WERI-Rb-1 (cell line): ENCODE measurements at regions not wholly inside any gene's neighbourhood (a gene's known extent, or its start where the extent isn't known, plus 50 kb on each side); places are given as distances from the start of the nearest gene placed in this dataset.

Experiments
- DNase-seq: peaks from one replicate; pipeline ENCODE4 v3.0.0-alpha.2; 2020
- H3K27ac ChIP-seq: fragments of 250-450 bp; sonication (Bioruptor Pico); 2 replicates; pipeline ENCODE4 v1.5.1; 2020; ENCODE audit warnings: mild to moderate bottlenecking, moderate library complexity
- H3K27me3 ChIP-seq: fragments of 250-450 bp; sonication (Bioruptor Pico); 2 replicates; pipeline ENCODE4 v1.5.1; 2021; ENCODE audit warnings: mild to moderate bottlenecking, low read depth, moderate library complexity; ENCODE audit not compliant: insufficient read depth, severe bottlenecking
- H3K36me3 ChIP-seq: fragments of 250-450 bp; sonication (Bioruptor Pico); 2 replicates; pipeline ENCODE4 v1.5.1; 2020; ENCODE audit warnings: mild to moderate bottlenecking, moderate library complexity
- H3K4me3 ChIP-seq: 2 replicates; pipeline ENCODE4 v1.5.1; 2011; ENCODE audit warnings: low read depth, mild to moderate bottlenecking, control low read depth, low read length
- H3K9me3 ChIP-seq: fragments of 250-450 bp; sonication (Bioruptor Pico); 2 replicates; pipeline ENCODE4 v1.5.1; 2021; ENCODE audit warnings: mild to moderate bottlenecking, moderate library complexity; ENCODE audit not compliant: severe bottlenecking
- TF ChIP-seq, protein P1 (sequence below): IDR thresholded peaks from 2 replicates; pipeline ENCODE4 v1.5.1; 2011; ENCODE audit warnings: low read depth, mild to moderate bottlenecking, control low read depth, inconsistent platforms, low read length

DNA sequence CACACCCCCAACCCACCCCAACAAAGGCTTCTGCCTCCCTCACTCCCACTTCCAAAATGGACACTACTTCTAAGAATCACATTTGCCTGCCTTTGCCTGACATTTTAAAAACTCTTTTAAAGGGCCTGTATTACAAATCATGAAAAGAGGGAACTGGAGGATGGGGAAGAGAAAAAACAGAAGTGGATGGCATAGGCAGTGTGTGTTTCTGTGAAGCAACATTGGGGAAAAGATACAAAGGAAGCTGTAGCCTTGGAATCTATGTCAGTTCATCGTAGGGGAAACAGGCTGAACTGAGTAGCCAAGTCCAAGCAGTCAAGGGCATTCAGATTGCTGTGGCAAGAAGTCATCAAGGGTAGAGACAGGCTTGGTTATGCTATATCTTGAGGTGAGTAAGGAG lies 273.9 kb downstream of the BTG1 start:
- TF ChIP-seq, protein P1, sequence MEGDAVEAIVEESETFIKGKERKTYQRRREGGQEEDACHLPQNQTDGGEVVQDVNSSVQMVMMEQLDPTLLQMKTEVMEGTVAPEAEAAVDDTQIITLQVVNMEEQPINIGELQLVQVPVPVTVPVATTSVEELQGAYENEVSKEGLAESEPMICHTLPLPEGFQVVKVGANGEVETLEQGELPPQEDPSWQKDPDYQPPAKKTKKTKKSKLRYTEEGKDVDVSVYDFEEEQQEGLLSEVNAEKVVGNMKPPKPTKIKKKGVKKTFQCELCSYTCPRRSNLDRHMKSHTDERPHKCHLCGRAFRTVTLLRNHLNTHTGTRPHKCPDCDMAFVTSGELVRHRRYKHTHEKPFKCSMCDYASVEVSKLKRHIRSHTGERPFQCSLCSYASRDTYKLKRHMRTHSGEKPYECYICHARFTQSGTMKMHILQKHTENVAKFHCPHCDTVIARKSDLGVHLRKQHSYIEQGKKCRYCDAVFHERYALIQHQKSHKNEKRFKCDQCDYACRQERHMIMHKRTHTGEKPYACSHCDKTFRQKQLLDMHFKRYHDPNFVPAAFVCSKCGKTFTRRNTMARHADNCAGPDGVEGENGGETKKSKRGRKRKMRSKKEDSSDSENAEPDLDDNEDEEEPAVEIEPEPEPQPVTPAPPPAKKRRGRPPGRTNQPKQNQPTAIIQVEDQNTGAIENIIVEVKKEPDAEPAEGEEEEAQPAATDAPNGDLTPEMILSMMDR = no peak
- H3K4me3 ChIP-seq = no peak overlapping the region
- no peaks in the 10 kb centered on the region for H3K27me3 ChIP-seq
- no peak for DNase-seq
- no peak overlapping the region for H3K27ac ChIP-seq
- no peaks in the 10 kb centered on the region for H3K9me3 ChIP-seq
- H3K36me3 ChIP-seq = no peaks in the 10 kb centered on the region

DNA sequence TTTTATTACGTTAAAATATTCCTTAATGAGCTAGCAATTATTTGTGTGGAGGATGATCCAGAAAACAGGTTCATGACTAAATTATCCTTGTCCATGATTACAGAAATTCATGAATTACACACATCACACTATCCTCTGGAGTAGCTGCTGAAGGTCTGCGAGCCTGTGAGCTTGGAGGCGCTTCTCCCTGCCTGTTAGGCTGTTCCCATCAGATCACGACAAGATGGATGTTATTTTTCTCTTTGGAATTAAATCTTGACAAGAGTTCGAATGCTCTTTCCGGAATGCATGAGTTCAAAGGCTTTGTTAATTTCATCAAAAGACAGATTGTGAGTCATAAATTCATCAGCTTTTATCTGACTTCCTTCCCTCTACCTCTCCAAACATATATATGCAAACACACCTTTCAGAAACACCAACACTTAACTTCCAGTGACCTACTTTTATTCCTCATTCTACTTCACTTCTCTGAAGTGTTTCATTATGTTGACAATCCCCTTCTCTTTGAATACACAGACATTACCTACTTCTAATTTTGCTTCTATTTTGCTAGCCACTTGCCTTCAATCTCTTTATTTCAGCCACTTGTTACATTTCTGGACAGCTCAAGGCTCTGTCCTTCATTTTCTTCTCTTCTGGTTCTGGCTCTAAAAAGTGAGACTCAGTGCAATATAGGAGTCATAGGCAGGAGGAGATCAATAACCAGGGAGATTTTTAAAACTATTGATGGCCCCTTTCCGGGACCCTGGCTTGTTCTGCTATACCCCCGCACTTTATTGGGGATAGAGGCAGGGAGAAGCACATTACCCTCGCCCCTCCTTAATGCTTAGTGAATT lies 274.6 kb downstream of the BTG1 start:
- DNase-seq = no peak

DNA sequence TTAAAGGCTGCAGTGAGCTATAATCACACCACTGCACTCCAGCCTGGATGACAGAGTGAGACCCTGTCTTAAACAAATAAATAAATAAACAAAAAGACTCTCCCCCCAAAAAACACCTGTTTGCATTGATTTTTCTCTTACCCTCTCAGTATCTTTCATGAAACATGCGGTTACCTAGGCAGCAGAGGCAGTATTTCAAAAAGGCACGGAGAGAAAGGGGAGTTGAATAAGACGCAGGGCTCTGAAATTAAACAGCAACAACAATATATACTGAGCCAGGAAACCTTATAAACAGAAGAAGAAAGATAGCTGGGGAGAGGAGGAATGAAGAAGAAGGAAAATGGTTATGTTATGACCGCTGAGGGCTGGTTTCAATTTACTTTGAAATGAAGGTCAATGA lies 277.6 kb downstream of the BTG1 start:
- TF ChIP-seq, protein P1 = no peak
- H3K27me3 ChIP-seq = no peaks in the 10 kb centered on the region
- H3K4me3 ChIP-seq = no peak overlapping the region
- H3K36me3 ChIP-seq = no peaks in the 10 kb centered on the region
- H3K27ac ChIP-seq = no peak overlapping the region
- no peaks in the 10 kb centered on the region for H3K9me3 ChIP-seq
- no peak for DNase-seq

More for the DNA sequence above, 274.6 kb downstream of the BTG1 start:
- TF ChIP-seq, protein P1 = no peak
- H3K36me3 ChIP-seq = no peaks in the 10 kb centered on the region
- no peaks in the 10 kb centered on the region for H3K9me3 ChIP-seq
- H3K27me3 ChIP-seq = no peaks in the 10 kb centered on the region
- no peak overlapping the region for H3K4me3 ChIP-seq
- H3K27ac ChIP-seq = no peak overlapping the region

DNA sequence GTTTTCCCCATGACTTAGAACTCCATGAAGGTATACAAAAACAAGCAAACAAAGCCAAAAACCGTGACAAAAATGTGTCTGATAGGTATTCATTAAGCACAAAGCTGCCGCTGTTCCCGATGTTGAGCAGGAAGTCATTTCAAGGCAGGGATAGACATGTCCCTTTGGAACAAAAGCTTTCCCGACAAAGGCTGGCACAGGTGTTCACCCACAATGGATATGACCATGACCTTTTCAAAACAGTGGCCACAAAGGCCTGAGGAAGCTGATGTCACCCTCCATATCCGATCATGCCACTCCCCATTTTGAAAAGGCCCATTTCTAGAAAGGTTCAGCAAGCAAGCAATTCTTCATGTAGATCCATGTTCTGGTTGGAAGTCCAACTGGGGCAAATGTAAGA lies 279.1 kb downstream of the BTG1 start:
- no peak for DNase-seq
- H3K27me3 ChIP-seq = no peaks in the 10 kb centered on the region
- TF ChIP-seq, protein P1 = no peak
- no peaks in the 10 kb centered on the region for H3K36me3 ChIP-seq
- no peaks in the 10 kb centered on the region for H3K9me3 ChIP-seq
- no peak overlapping the region for H3K27ac ChIP-seq
- no peak overlapping the region for H3K4me3 ChIP-seq

DNA sequence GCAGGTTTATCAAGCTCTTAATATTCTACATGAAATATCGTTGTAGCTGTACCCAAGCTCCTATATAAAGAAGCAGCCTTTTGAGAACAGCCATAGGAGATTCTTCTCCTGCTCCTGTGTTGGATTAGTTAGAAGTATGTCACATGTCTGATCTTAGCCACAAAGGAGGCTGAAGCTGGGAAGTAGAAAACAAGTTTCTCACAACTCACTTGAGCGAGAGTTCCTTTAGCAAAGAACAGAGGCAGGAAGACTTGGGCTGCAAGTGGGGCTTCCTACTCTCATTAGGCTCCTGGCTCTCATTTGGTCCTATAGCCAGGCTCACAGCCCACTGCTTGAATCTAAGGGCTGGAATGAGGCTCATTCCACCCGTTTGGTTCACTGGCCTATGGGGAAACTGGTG lies 281.9 kb downstream of the BTG1 start:
- Histone ChIP-seq H3K9me3 (no peaks in the 10 kb centered on the region), H3K4me3 (no peak overlapping the region), H3K27ac (no peak overlapping the region), H3K27me3 (no peaks in the 10 kb centered on the region), H3K36me3 (no peaks in the 10 kb centered on the region)
- no peak for DNase-seq
- TF ChIP-seq, protein P1 = no peak

DNA sequence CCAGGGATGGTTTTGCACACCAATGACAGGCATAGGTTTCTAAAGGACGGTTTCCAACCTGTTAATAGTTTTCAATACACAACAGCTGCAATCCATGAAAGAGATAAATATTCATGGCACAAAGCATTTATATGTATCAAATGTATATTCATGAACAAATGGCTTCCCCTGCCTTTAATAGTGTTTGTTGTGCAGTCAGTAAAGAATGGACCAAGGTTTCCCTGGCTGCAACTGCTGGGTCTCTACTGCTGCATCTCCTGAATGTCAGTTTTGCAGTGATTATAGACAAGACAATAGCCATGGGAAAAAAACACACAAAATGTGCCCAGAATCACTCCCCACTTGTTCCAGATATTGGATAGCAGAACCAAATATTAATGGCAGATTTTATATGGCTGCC lies 284.1 kb downstream of the BTG1 start:
- H3K36me3 ChIP-seq = no peaks in the 10 kb centered on the region
- no peak overlapping the region for H3K4me3 ChIP-seq

More for the DNA sequence above, 284.1 kb downstream of the BTG1 start:
- DNase-seq = no peak
- Histone ChIP-seq H3K27me3 (no peaks in the 10 kb centered on the region), H3K9me3 (no peaks in the 10 kb centered on the region), H3K27ac (no peak overlapping the region)
- TF ChIP-seq, protein P1 = no peak
